GM21619 (cell line): ENCODE measurements at regions not wholly inside any gene's neighbourhood (a gene's known extent, or its start where the extent isn't known, plus 50 kb on each side); places are given as distances from the start of the nearest gene placed in this dataset.
"Not testable (repeated sequence)": the region's sequence is repeated elsewhere in the genome, so short reads cannot be mapped to it uniquely, and the experiment has no call there.

Source experiments
- ATAC-seq: cut with Tn5 transposase; IDR thresholded peaks from one replicate; pipeline ENCODE4 v1.9.1; 2021; ENCODE audit not compliant: unreplicated experiment

DNA sequence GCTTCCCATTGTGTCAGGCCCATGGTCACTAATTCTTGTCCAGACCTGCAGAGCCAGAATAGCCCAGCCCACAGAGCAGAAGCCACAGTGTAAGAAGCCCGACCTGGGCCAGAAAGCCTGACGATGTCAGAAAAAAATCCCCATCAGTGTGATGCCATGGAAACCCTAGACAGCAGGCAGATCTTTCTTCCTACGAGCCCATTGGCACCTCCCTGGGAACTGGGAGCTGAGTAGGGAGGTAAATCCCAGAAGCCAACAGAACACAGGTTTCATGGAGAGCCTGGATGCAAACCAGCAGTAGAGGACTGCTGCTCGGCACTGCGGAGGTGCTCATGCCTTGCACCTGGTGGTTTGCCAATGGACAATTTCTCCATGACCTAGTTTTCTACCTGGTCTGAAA, 82.2 kb upstream of the SLC22A16 start:
- ATAC-seq = no peak

DNA sequence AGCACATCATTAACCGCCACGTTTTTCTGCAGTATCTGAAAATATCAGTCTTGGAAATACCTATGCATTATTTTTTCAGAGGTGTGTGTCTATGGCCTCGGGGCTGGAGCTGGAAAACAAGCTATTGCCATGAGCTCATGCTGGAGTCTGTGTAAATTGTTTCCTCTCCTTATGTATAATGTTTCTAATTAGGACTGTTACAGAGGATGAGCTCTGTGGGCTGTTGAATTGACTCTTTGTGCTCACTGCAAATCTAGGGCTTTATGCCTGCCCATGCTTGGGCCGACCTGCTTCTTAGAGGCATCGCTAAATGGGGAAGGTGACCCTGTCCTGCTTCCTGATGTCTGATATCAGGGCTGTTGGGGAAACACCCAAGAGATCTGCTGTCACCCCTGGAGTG, 80.8 kb upstream of the SLC22A16 start:
- no peak for ATAC-seq

DNA sequence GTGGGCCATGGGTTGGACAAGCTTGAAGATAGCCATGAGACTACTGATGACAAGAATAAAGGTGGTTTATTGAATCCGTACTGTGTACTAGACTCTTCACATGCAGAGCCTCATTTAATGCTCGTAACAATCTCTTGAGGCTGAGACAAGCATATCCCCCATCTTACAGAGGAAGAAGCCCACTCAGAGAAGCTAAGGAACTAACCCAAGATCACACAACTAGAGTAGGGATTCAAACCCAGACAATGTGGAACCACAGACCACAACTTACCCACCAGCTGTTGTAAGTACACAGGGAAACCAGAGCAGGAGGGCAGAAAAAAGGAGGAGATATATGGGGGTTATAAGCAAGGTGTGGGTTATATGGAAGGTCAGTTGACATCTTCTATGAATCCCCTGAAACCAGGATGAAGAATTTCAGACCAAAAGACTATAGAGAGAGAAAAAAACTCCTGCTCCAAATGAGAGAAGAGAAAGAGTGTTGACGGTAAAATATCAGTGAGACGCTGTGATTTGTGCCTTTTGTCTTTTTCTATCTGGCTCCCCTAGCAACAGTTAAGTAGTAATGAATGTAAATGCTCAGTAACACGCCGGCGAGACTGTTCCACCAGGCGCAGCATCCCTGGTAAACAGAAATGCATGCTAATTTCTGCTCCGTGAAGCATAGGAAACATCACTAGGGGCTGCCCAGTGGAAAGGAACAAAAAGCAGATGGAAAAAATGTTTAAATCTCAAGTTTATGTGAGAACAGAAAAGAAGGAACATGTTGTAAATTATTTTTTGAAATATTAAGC, 80.1 kb upstream of the SLC22A16 start:
- no peak for ATAC-seq

DNA sequence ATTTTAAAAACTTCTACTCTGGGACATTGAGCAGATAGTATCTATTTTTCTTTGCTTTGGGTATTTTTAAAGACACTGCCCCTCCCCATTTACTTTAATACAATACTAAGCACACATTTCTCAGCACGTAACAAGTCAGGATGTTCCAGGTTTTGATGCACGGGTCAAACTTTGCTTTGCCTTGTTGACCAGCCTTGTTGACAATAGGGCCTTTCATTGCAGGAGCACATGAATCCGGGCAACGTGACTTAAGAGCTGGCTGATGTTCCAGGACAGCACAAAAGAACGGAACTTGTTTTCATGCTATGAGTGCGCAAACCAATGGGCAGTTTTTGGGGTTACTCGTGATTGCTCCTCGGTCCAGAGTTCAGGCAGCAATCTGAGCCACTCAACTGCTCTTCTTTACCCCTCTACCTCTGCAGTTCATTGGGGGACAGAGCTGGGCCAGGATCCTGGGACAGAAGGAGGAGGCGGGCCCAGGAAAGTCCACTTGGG, 78.6 kb upstream of the SLC22A16 start:
- ATAC-seq = no peak

DNA sequence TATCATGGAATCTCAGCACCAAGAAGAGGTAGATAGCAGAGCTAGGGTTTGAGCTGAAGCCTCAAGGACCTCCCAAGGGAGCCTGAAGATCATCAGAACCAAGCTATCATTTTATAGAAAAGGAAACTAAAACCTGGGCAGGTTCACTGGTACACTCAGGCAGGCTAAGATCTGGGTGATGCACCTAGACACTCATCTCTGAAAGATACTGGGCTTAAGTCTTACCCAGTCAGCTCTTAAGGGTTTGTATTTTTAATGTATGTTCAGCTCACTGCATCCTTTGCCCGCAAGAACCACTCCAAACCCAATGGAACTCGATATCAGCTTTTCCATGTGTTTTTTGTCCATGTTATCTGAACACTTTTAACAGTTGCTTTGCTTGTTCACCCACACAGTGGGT, 78.0 kb upstream of the SLC22A16 start:
- ATAC-seq = no peak

DNA sequence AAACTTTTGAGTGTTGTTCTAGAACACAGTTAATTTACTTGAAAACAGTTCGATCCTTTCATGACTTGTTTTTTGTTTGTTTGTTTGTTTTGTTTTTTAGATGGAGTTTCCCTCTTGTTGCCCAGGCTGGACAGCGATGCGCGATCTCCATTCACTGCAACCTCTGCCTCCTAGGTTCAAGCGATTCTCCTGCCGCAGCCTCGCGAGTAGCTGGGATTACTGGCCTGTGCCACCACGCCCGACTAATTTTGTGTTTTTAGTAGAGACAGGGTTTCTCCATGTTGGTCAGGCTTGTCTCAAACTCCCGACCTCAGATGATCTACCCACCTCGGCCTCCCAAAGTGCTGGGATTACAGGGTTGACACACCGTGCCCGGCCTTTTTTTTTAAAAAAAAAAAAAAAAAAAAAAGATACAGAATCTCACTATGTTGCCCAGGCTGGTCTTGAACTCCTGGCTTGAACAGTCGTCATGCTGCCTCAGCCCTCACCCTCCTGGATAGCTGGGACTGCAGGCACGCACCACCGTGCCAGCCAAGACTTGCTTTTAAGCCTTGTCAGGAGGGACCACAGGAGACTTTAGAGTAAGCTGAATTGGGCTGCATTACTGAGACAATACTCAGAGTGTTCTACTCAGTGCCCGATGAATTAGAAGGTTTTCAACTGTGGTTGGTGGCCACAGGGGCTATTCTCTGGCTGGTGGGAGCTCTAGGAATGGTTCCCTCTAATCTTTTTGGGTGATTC, 76.7 kb upstream of the SLC22A16 start:
- ATAC-seq = no peak

DNA sequence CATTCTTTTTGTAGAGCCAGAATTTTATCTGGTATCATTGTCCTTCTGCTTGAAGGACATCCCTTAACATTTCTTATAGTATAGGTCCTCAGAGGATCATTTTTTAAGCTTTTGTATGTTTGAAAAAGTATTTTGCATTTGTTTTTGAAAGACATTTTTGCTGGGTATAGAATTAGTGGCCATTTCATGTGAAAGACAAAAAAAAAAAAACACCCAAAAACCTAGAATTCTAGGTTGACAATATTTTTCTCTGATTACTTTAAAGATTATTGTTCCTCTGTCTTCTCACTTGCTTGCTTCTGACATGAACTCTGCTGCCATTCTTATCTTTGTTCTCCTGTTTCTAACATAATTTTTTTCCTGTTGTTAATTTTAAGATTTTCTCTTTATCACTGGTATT, 75.7 kb upstream of the SLC22A16 start:
- ATAC-seq = no peak

DNA sequence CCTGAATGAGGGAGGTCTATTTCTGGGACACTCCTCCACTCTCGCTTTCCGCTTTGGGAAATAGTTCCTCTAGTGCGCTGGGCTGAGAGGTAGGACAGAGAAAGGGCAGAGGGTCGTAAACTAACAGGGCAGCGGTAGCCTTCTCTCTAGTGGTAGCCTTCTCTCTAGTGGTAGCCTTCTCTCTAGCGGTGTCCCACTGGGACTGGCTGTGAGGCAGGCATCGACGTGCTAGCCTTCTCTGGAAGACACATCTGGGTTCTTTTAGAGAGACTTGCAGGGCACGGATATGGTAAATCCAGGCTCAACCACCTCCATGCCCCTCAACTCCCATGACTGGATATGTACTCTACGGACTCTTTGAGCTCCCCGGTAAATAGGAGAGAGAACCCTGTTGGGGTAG, 74.7 kb upstream of the SLC22A16 start:
- ATAC-seq = no peak

DNA sequence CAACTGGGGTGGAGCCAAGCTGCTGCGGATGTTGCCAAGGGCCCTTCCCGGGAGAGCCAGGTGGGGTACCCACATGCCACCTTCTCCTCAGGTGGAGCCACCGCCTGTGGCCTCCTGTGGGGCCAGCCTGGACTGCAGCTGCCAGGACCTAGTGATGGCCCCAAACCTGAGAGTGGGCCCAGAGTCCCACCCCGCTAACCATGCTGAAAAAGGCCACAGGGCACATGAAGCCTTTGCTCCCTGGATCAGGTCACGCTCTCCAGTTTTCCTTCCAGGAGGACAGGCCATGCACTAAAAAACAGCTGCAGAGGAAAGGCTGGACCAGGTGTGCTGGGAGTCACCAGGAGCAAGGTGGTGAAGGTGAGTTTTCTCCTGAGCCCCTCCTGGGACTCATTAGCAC, 73.9 kb upstream of the SLC22A16 start:
- ATAC-seq = no peak

DNA sequence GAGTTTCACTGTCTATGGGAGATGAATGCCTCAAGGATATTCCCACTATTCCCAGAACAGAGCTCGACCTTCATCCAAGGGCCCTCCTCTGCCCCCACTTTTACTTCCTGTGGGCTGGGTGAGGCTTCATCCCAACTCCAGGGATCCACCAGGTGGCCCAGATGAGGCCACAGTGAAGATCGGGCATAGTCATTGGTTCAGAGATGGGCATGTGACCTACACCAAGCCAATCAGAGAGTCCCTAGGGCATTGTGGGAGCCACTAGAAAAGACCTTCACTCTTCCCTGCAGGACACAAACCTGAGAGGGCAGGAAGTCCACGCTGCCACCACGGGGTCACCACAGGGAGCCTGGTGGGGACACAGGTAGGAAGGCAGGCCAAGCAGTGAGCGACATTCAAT, 72.9 kb upstream of the SLC22A16 start:
- no peak for ATAC-seq

DNA sequence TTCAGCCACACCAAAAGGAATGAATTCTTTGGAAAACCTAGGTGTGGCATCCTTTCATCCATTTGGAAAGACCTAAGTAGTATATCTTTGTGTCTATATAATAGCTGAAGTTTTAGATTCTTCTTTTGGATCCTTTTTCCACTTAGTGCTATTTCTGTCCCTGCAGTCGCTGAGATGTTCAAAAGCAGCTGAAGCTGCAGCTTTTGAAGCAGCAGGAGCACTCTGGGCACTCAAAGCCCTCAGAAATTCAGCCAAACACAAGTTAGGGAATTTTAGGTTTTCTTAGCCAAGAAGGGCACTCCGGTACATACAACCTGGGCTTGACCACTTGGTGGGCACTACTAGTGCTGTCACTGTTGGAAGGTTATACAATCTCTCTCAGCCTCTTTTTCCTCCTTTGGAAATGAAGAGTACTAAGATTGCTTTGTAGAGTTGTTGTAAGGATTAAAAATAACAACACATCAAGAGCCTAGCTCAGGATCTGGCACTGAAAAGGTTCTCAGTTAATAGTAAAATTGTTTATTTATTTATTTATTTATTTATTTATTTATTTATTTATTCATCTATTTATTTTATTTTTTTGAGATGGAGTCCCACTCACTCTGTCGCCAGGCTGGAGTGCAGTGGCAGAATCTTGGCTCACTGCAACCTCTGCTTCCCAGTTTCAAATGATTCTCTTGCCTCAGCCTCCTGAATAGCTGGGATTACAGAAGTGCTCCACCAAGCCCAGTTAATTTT, 71.9 kb upstream of the SLC22A16 start:
- ATAC-seq = no peak

DNA sequence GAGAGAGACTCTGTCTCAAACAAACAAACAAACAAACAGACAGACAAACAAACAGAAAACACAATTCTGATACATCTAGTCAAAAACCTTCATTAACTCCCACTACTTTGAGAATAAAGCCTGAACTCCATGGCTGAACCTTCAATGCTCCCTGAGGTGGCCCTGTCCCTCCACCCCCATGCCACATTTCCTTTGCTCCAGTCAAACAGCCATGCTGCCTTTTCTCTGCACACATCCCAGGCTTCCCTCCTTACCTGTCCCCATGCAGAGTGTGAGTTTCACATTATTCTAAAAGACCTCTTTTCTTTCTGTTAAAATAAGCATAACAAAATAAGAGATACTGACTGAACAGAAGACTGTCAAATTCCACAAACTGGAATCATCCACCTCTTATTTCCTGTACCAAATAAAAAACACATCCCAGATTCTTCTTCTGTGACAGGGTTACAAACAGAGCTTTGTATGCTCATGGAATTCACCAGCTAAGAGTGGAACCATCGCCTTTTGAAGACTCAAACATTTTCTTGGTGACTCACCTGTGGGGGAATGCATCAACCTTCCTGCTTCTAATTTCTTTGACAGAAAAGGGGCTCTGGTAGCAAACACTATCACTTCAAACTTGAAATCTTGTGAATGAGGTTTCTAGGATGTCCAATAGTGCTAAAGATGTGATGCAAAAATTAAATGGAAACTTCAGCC, 71.0 kb upstream of the SLC22A16 start:
- no peak for ATAC-seq

DNA sequence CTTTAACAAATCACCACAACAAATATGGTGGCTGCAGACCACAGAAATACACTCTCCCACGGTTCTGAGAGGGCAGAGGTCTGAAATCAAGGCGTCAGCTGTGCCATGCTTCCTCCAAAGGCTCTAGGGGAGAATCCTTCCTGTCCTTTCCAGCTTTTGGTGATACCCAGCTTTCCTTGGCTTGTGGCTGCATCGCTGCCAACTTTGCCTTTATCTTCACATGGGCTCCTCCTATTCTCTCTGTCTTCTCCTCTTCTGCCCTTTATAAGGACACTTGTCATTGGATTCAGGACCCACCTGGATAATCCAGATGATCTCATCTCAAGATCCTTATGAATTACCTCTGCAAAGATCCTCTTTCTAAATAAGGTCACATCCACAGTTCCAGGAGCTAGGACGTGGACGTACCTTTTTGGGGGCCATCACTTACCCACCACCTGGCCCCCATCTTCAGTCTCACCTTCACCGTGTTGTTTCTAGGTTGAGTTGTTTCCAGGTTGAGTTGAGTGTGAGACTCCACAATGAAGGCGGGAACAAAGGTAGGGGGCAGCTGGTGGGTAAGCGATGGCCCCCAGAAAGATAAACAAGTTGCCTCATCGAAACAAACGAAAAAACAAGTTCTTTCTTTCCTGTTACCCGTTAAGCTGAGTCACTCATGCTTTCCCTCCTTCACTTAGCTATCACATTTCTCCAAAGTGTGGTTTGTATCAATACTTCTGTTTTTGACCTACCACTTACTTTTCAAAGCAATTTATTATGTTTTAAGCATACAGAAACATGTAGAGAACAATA, 68.9 kb upstream of the SLC22A16 start:
- ATAC-seq = no peak

DNA sequence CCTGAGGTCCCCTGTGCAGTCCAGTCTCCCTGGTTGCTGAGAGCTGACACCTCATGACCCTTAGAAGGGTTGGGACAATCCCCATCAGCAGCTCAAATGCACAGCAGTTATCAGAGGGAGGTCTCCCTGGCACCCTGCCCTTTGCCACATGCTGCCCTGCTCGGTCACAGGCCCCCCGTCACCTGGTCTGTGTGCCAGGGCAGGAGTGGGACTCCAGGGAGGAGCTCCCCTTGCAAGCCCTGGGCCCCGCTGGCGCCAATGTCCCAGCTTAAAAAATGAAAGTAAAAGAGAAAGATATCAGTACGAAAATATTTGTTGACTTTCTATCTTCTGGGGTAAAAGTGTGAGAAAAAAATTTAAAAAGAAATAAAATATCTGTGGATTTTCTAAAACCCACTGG, 68.1 kb upstream of the SLC22A16 start:
- ATAC-seq = no peak

DNA sequence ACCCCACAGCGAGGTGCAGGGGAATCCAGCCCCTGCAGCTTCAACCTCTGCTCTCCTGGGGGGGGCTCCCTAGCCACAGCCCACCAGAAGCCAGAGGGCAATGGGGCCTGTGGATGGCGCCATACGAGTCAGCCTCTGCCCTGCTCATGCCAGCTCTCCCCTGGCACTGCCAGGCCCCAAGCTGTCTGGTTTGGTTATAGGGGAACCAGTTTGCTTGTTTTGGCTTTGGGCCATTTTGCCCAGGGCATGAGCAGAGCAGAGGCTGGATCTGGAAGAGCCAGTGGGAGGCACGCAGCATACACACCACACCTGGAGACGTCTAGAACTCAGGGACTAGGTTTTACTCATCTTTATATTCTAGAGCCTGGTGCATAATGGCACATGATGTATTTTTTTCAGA, 66.7 kb upstream of the SLC22A16 start:
- ATAC-seq = no peak

DNA sequence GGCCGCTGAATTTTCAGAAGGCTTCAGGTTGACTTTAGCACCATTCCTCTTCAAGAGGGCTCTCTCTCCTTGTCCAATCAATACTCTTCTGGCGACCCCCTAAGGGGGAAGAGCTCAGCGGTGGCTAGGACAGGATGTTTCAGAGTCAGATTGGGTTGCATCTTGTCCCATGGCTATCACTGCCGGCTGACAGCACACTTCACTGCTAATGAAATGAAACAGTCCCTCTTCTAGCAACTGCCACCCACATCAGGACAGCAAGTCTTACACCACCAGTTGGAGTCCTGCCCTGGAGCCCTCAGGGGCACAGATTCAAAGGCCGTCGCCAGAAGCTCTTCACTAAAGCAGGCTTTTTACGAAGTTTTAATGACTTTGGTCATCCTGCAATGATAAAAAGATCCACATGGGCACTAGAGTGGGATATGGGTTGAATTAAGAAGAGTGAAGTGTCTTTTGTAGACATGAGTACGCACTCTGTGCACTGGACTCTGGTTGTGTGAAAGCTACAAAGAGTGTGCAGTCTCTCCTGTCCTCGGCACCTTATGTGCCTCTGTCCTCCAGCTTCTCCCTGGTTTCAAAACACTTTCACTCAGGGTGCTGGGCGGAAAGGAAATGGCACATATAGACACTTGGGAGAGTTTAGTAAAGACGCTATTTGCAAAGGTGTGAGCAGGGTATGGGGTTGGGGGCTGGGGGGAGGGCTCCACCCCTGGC, 66.1 kb upstream of the SLC22A16 start:
- no peak for ATAC-seq

DNA sequence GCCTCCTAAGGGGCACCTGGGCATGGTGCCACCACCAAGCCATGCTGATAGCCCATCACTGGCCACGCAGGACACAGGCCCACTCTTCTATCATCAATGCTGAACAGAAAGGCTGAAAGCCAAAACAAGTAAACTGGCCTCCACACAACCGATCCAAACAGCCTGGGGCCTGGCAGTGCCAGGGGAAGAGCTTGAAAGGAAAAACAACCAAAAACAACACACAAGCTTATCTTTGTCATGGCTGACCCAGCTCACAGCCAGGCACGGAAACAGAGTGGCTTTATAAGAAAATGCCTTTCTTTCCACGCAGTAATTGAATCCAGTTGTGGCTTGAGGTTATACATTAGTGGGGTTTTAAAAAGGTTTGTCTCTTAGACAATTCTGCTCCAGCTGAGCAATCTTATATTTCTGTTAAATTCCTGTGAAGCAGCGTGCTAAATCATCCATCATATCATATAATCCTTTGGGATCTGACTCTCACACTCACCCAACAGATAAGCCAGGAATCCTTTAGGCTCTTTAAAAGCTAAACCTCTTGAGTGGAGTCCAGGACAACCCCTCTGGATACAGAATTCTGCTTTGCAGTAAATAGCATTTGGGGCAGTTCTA, 65.4 kb upstream of the SLC22A16 start:
- ATAC-seq = no peak

DNA sequence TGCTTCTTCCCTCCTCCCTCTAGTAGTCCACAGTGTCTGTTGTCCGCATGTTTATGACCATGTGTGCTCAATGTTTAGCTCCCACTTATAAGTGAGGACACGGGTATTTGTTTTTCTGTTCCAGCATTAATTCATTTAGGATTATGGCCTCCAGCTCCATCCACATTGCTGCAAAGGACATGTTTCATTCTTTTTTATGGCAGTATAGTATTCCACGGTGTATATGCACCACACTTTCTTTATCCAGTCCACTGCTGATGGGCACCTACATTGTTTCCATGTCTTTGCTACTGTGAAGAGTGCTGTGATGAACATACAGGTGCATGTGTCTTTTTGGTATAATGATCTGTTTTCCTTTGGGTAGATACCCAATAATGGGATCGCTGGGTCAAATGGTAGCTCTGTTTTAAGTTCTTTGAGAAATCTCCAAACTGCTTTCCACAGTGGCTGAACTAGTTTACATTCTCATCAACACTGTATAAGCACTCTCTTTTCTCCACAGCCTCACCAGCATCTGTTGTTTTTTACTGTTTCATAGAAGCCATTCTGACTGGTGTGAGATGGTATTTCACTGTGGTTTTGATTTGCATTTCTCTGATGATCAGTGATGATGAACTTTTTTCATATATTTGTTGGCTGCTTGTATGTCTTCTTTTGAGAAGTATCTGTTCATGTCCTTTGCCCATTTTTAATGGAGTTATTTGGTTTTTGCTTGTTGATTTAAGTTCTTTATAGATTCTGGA, 63.0 kb upstream of the SLC22A16 start:
- ATAC-seq = not testable (repeated sequence)
